Lower lobe of right lung (tissue), 2 donors: ENCODE measurements at regions not wholly inside any gene's neighbourhood (a gene's known extent, or its start where the extent isn't known, plus 50 kb on each side); places are given as distances from the start of the nearest gene placed in this dataset.

Experiments
- ATAC-seq, 2 donors: fragments of 200-7000 bp; cut with Tn5 transposase; one replicate each; pipeline ENCODE4 v1.9.1; 2020 to 2022; ENCODE audit warnings: mild to moderate bottlenecking in 2 of 2, moderate library complexity in 2 of 2
- DNase-seq: peaks from one replicate; pipeline ENCODE4 v3.0.0-alpha.2; 2020
- H3K27ac ChIP-seq: fragments of 200-600 bp; one replicate; pipeline ENCODE4 v1.8.0; 2022
- H3K27me3 ChIP-seq: fragments of 200-600 bp; one replicate; pipeline ENCODE4 v1.8.0; 2022; ENCODE audit warnings: low read depth
- H3K36me3 ChIP-seq: fragments of 200-600 bp; one replicate; pipeline ENCODE4 v1.8.0; 2022; ENCODE audit warnings: mild to moderate bottlenecking
- H3K4me1 ChIP-seq: fragments of 200-600 bp; one replicate; pipeline ENCODE4 v1.8.0; 2022
- H3K4me3 ChIP-seq: fragments of 200-600 bp; one replicate; pipeline ENCODE4 v1.8.0; 2022; ENCODE audit warnings: mild to moderate bottlenecking
- H3K9me3 ChIP-seq: fragments of 200-600 bp; one replicate; pipeline ENCODE4 v1.8.0; 2022
- CTCF ChIP-seq: fragments of 200-600 bp; IDR thresholded peaks from one replicate; pipeline ENCODE4 v1.8.0; 2022; ENCODE audit warnings: antibody characterized with exemption, mild to moderate bottlenecking
- intact Hi-C: fragments of 100-400 bp; cut with DNase I; formaldehyde crosslinking; loops from one replicate; pipeline ENCODE4 v1.11.0; 2022
- donor health status: DM: no; HTN: yes; CAD: no; lungs with severe emphysema.

- Histone ChIP-seq H3K9me3 (no peaks in the 10 kb centered on the region), H3K36me3 (no peaks in the 10 kb centered on the region), H3K4me1 (no peaks in the 10 kb centered on the region), H3K4me3 (no peak overlapping the region), H3K27me3 (no peaks in the 10 kb centered on the region), H3K27ac (no peak overlapping the region)
- ATAC-seq (no peak), DNase-seq (no peak)
- TF ChIP-seq CTCF = no peak
- intact Hi-C loops = no loop called here
Observed at GRCh38 chr4:35052546-35052945, 1191.8 kb downstream of the ARAP2 start.

DNA sequence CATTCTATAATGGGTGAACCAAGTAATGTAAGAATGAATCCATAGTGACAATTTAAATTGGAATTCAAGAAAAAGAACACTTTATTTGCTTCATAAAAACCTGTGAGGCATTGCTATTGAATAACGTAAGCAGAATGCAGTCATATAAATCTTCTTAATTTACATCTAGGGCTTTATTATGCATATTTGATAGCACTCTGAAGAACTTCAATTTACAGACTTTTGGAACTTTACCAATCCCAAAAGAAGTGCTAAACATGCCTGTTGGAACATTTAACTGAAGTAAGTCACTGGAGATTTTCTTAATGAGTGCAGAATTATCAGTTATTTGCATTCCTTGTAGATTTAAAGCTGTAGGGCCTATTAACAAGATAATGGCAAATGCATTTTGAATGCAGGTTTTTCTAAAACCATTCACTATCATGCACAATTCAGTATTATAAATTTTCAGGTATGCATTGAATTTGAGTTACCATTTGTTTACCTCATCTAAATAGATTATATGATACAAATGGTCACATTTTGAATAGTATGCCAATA is 1181.2 kb downstream of the ARAP2 start:
- no peak overlapping the region for H3K4me3 ChIP-seq
- intact Hi-C loops = no loop called here
- no peak for TF ChIP-seq CTCF

DNA sequence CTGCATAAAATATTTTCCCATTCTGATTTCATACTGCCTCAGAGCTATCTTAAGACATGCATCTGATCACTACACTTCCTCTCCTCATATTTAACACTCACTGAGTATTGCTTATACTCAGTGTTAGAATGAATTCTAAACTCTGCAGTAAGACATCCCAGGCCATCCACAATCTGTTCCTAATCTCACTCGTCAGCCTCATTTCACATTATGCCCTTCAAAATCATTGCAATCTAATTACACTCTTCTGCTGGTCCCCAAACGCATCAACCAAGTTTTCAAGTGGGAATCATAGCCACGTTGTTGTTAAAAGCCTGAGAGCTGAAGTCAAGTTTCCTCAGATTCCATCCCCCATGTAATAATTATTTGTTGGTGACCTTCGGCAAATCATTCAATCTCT is 1177.9 kb downstream of the ARAP2 start:
- no peak for TF ChIP-seq CTCF
- H3K27me3 ChIP-seq = no peaks in the 10 kb centered on the region
- H3K4me3 ChIP-seq = no peak overlapping the region
- H3K9me3 ChIP-seq = no peaks in the 10 kb centered on the region
- ATAC-seq = no peak
- H3K4me1 ChIP-seq = no peaks in the 10 kb centered on the region
- no peaks in the 10 kb centered on the region for H3K36me3 ChIP-seq
- DNase-seq = no peak
- H3K27ac ChIP-seq = no peak overlapping the region
- intact Hi-C loops = no loop called here

More for the DNA sequence above, 1181.2 kb downstream of the ARAP2 start:
- ATAC-seq = no peak
- H3K4me1 ChIP-seq = no peaks in the 10 kb centered on the region
- H3K36me3 ChIP-seq = no peaks in the 10 kb centered on the region
- no peak for DNase-seq
- H3K9me3 ChIP-seq = no peaks in the 10 kb centered on the region
- no peak overlapping the region for H3K27ac ChIP-seq
- H3K27me3 ChIP-seq = no peaks in the 10 kb centered on the region

GRCh38 chr4:35080799-35081198 is 1163.5 kb downstream of the ARAP2 start:
- Histone ChIP-seq H3K36me3 (no peaks in the 10 kb centered on the region), H3K4me1 (no peaks in the 10 kb centered on the region), H3K9me3 (no peaks in the 10 kb centered on the region), H3K27ac (no peak overlapping the region), H3K4me3 (no peak overlapping the region), H3K27me3 (no peaks in the 10 kb centered on the region)
- ATAC-seq (no peak), DNase-seq (no peak)
- no peak for TF ChIP-seq CTCF
- intact Hi-C loops = no loop called here

DNA sequence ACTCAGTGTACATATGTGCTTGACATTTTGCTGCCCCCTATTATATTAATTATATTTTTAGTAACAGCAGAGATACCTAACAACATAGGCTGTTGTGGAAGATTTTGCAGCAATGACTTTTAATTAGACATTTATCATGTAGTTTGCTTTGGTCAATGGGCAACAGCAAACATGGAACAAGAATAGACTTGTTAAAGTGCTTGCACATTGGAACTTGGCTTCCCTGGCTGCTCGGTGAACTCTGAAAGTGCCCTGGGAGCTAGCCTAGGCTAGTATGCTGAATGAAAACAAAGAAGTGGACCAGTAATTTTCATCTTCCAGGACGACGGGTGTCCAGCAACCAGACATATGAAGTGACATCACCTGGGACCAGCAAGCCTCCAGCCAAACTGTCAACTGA is 1157.1 kb downstream of the ARAP2 start:
- Histone ChIP-seq H3K27ac (no peak overlapping the region), H3K27me3 (no peaks in the 10 kb centered on the region), H3K36me3 (no peaks in the 10 kb centered on the region), H3K4me1 (no peaks in the 10 kb centered on the region), H3K4me3 (no peak overlapping the region), H3K9me3 (no peaks in the 10 kb centered on the region)
- no peak for TF ChIP-seq CTCF
- intact Hi-C loops = no loop called here
- DNase-seq = no peak
- no peak for ATAC-seq

- no peak overlapping the region for H3K4me3 ChIP-seq
- intact Hi-C loops = no loop called here
- H3K27ac ChIP-seq = no peak overlapping the region
- H3K9me3 ChIP-seq = no peaks in the 10 kb centered on the region
- DNase-seq (no peak), ATAC-seq (no peak)
- TF ChIP-seq CTCF = no peak
- no peaks in the 10 kb centered on the region for H3K36me3 ChIP-seq
- no peaks in the 10 kb centered on the region for H3K4me1 ChIP-seq
- no peaks in the 10 kb centered on the region for H3K27me3 ChIP-seq
Observed at GRCh38 chr4:35100932-35101331, 1143.4 kb downstream of the ARAP2 start.
